IPS-18c (cell line): ENCODE measurements at regions not wholly inside any gene's neighbourhood (a gene's known extent, or its start where the extent isn't known, plus 50 kb on each side); places are given as distances from the start of the nearest gene placed in this dataset.

Experiments used
- H3K4me3 ChIP-seq: 2 replicates; pipeline ENCODE4 v1.7.0; 2013; ENCODE audit warnings: low read depth, mild to moderate bottlenecking, low read length, moderate library complexity; ENCODE audit not compliant: insufficient read depth
- H3K9me3 ChIP-seq: one replicate; pipeline ENCODE4 v1.6.1; 2013; ENCODE audit warnings: mild to moderate bottlenecking, low read length, moderate library complexity; ENCODE audit not compliant: control insufficient read depth, insufficient read depth

- Histone ChIP-seq H3K9me3 (no peaks in the 10 kb centered on the region), H3K4me3 (no peak overlapping the region)
These were observed 248.7 kb upstream of the JAG1 start for GRCh38 chr20:10922506-10922905.

DNA sequence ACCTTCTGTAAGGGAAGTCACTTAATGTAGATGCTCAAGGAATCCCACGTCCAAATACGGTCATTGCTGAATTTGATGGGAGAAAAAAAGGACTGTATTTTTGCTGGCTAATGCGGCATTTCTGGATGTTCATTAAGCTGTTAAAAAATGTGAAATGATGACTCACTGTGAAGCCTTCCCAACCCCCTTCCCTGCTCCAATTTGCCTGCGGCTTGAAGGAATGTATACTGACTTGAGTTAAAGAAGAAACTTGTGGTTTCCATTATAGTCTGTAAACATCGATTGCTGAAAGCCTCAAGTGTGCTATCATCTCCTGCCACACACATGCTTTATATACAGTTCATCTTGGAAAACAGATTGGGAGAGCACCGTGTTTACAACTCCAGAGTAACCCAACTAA is 249.1 kb upstream of the JAG1 start:
- Histone ChIP-seq H3K9me3 (no peaks in the 10 kb centered on the region), H3K4me3 (no peak overlapping the region)

- H3K4me3 ChIP-seq: no peak overlapping the region
- no peaks in the 10 kb centered on the region for H3K9me3 ChIP-seq
These were observed 250.9 kb upstream of the JAG1 start for GRCh38 chr20:10924644-10925201.

GRCh38 chr20:10925767-10926166 is 252.0 kb upstream of the JAG1 start:
- Histone ChIP-seq H3K4me3 (no peak overlapping the region), H3K9me3 (no peaks in the 10 kb centered on the region)

DNA sequence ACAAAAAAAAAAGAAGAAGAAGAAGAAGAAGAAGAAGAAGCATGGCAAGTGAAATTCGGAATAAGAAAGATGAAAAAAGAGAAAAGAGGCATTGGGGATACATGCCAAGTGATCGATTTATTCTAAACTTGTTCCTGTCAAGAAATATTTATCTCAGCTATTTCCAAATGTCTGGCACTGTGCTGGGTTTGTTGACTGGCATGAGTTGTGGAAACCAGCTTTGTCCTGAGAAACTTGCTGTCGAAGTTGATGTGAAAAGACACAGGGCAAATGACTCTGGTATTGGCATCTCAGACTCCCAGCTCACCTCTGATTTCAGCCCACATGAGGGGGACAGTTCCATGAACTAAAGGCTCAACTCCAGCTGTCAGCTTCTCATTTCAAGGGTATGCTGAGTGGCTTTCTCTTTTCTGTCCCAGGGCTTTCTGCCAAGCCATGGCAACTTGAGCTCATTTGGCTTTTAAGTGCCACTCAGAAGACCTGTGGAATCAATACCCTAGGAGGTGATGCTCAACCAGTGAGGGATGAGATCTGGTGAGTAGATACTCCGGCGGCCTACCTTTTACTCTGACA is 253.3 kb upstream of the JAG1 start:
- Histone ChIP-seq H3K9me3 (no peaks in the 10 kb centered on the region), H3K4me3 (no peak overlapping the region)

DNA sequence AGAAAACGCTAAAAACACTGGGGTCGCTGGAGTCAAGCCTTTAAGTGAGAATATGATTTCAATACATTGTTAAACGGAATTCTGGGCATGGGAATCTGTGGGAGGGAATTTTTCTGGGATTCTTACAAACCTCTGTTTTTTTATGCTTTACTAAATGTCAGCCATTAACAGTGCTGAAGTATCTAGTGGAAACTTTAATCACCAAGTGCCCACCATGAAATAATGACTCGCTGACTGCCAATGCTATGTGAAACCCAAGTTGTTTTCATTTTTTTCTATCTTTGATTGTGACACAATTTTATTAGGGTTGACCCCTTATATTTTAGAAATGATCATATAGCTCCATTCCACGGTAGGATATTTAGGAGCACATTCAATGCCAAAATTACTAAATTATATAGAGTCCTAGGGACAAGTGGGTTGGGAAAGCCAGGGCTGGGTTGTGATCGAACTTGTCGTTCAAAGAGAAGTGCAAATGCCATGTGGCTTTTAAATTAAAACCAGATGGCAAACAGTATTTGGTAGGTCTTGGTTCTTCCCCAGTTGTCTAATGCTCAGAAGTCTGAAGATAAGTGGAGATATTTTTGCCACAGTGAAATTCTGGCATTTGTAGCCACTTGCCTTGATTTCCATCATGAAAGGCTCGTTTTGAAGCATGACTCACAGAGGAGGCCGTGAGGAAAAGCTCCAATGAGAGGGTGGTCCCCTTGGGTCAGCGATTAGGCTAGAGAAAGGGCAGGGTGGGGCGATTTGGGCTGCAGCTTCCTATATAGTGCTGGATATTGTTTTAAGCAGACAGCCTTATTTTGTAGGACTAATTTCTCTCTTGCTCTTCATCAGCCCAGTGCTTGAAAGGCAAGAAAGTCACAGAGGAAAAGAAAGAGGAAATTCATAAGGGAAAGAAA is 254.4 kb upstream of the JAG1 start:
- no peaks in the 10 kb centered on the region for H3K9me3 ChIP-seq
- H3K4me3 ChIP-seq: no peak overlapping the region

- Histone ChIP-seq H3K9me3 (no peaks in the 10 kb centered on the region), H3K4me3 (no peak overlapping the region)
These were observed 255.1 kb upstream of the JAG1 start for GRCh38 chr20:10928841-10929421.

DNA sequence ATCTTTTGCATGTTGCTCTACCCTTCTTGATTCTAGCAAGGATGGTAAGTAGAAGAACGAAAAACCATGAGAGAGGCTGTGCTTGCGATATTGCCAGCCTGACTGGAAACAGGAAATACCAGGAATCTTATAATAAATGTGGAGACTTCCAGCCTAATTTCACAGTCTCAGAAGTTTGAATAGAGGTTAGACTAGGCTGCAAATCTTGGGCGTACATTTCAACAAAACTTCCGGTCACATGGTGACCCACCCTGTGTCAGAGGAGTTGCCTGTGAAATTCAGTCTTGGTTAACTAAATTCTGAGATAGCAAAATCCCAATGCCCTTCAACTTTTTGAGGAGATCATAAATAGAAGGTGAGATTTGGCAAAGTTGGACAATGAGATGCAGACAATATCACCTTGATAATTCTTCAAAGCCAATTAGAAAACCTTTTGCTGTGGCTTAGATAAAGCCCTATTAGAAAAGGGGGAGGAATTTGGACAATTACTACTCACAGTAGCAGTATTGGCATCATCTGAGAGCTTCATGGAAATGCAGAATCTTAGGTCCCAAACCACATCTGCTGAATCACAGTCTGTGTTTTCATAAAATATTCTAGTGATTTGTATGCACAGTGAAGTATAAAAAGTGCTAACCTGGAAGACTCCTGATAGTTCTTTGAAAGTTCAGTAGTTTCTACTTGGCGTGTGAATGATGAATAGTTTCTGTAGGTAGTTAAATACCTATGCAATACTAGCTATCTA is 262.0 kb upstream of the JAG1 start:
- H3K9me3 ChIP-seq: no peaks in the 10 kb centered on the region
- no peak overlapping the region for H3K4me3 ChIP-seq

DNA sequence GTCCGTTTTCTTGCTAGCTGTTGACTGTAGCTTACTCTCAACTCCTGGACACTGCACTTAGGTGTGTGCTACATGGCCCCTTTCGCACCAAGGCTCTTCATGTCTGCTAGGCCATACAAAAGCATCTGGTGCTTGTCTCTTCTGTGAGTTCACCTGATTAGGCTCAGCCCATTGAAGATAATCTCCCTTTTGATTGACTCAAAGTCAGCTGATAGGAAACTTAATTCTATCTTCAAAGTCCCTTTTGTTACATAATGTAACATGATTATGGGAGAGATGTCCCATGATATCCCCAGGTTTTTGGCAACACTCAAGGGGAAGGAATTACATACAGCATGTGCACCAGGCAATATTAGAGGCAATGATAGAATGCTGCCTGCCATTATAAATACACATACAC is 263.0 kb upstream of the JAG1 start:
- Histone ChIP-seq H3K4me3 (no peak overlapping the region), H3K9me3 (no peaks in the 10 kb centered on the region)

- Histone ChIP-seq H3K4me3 (no peak overlapping the region), H3K9me3 (no peaks in the 10 kb centered on the region)
These were observed 265.6 kb upstream of the JAG1 start for GRCh38 chr20:10939331-10939941.

DNA sequence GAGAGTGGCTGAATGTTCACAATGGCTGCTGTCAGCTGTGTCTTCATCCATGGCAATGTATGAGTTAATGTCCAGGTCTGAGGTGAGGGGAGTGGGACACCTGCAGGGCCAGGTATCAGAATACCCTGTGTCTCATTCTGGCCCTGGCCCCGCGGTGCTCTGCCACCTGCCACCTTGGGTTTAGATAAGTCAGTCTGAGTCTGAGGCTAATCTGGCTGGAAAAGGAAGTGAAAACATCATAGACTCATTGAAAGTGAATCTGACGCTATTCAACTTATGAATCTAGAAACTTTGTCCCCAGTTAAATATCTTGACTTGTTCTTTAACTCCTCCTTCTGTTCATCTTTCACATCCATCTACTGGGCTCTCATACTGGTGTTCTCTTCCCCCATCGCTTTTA is 267.1 kb upstream of the JAG1 start:
- H3K4me3 ChIP-seq: no peak overlapping the region
- no peaks in the 10 kb centered on the region for H3K9me3 ChIP-seq

GRCh38 chr20:10943686-10944265 is 270.0 kb upstream of the JAG1 start:
- Histone ChIP-seq H3K4me3 (no peak overlapping the region), H3K9me3 (no peaks in the 10 kb centered on the region)

DNA sequence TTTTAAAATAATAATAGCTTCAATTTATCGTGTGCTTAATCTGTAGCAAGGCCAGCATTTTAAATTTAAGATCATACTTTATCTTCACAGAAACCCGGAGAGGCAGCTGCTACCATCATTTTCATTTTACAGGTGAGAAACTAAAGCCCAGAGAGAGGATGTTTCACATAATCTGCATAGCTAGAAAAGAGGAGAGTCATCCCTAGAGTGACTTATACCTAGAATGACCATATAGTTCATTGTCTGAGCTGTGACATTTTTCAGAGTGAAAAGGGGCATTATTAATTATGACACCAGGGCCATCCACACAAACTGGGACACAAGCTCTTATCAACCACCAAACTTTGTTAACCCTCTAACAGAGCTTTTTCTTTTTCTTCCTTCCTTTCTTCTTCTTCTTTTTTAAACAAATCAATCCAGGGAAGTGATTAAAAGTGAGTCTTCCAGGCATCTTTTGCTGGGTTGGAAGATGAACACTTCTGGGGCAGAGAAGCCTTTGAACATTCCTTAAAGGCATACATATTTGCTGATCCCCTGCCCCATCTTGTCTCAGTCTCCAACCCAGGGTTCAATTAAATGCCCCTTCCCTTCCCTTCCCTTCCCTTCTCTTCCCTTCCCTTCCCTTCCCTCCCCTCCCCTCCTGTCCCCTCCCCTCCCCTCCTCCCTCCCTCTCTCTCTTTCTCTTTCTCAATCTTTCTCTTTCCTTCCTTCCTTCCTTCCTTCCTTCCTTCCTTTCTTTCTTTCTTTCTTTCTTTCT is 272.5 kb upstream of the JAG1 start:
- Histone ChIP-seq H3K9me3 (no peaks in the 10 kb centered on the region), H3K4me3 (no peak overlapping the region)

DNA sequence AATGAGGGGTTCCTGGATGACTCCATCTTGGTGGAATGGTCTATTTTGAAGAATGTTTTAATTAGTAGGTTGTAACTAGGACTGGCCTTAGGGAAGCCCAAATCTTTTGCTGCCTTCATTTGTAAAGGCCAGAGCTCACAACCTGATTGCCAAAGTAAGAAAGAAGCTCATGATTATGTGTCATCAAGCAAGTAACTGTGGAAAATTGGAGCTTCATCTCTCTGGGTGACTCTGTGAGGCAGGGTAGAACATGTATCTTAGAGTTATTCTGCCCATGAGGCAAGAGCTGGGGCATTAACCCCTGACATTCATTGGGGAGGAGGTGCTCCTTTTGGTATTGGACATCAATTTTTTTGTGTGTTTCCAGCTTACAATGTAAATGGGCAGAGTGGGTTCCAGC is 273.9 kb upstream of the JAG1 start:
- Histone ChIP-seq H3K9me3 (no peaks in the 10 kb centered on the region), H3K4me3 (no peak overlapping the region)

- Histone ChIP-seq H3K4me3 (no peak overlapping the region), H3K9me3 (no peaks in the 10 kb centered on the region)
These were observed 276.4 kb upstream of the JAG1 start for GRCh38 chr20:10949930-10950783.
